Uterus (tissue), 2 donors: ENCODE measurements at regions not wholly inside any gene's neighbourhood (a gene's known extent, or its start where the extent isn't known, plus 50 kb on each side); places are given as distances from the start of the nearest gene placed in this dataset.

Experiments
- POLR2A ChIP-seq, 2 donors: fragments of 450-650 bp; IDR thresholded peaks; one replicate each; pipeline ENCODE4 v1.6.1; 2016; ENCODE audit warnings: antibody characterized with exemption in 2 of 2, mild to moderate bottlenecking in 1 of 2, moderate library complexity in 1 of 2
- TF ChIP-seq, protein P1 (sequence below), 4 experiments: fragments of 200-600 bp in 2 of 4; fragments of 450-650 bp in 2 of 4; sonication (generic) in 2 of 4; IDR thresholded peaks; one replicate each; pipeline ENCODE4 v1.5.1; 2016 to 2019; ENCODE audit warnings: antibody characterized with exemption in 4 of 4, mild to moderate bottlenecking in 2 of 4, moderate library complexity in 1 of 4

DNA sequence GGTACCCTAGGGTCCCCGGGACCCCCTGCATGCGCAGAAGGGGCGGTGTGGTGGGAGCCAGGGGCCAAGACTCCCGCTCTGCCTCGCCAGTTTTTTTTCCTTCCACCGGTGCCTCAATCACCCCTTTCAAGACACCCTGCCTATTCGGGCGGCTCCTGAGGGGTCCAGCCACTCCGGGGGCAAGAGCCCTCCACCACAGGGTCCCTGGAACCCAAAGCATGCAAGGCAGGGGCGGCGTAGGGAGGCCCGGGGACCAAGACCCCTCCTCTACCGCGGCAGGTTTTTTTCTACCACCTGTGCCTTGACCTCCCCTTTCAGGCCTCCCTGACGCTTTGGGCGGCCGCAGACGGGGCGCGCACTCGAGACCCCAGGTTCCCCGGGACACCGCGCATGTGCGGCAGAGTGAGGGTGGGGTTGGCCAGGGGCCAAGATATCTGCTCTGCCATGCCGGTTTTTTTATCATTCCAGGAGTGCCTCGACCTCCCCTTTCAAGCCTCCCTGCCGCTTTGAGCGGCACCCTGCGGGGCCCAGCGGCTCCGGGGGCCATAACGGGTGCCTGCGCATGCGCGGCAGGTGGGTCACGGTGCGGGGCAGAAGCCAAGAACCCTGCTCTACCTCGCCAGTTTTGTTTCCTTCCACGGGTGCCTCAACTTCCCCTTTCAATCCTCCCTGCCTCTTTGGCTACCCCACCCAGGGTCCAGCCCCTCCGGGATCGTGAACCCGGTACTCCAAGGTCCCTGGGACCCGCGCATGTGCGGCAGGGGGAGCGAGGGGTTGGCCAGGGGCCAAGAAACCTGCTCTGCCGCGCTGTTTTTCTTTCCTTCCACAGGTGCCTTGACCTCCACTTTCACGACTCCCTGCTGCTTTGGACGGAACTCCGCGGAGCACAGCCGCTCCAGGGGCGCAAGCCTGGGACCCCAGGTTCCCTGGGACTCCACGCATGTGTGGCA lies 328.1 kb downstream of the ALG10 start:
- TF ChIP-seq, protein P1, sequence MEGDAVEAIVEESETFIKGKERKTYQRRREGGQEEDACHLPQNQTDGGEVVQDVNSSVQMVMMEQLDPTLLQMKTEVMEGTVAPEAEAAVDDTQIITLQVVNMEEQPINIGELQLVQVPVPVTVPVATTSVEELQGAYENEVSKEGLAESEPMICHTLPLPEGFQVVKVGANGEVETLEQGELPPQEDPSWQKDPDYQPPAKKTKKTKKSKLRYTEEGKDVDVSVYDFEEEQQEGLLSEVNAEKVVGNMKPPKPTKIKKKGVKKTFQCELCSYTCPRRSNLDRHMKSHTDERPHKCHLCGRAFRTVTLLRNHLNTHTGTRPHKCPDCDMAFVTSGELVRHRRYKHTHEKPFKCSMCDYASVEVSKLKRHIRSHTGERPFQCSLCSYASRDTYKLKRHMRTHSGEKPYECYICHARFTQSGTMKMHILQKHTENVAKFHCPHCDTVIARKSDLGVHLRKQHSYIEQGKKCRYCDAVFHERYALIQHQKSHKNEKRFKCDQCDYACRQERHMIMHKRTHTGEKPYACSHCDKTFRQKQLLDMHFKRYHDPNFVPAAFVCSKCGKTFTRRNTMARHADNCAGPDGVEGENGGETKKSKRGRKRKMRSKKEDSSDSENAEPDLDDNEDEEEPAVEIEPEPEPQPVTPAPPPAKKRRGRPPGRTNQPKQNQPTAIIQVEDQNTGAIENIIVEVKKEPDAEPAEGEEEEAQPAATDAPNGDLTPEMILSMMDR (IDR thresholded peaks at IDR 0.05): no peak
- TF ChIP-seq POLR2A (IDR thresholded peaks at IDR 0.05): no peak
